ENCODE measurements at regions not wholly inside any gene's neighbourhood (a gene's known extent, or its start where the extent isn't known, plus 50 kb on each side); places are given as distances from the start of the nearest gene placed in this dataset.

- DNase-seq, result no peak
Observed at GRCh38 chr11:95341221-95341620, 110.2 kb upstream of the SESN3 start.

- no peak for DNase-seq
Observed at GRCh38 chr11:95339086-95339901, 108.3 kb upstream of the SESN3 start.

GRCh38 chr11:95338430-95338991, 107.5 kb upstream of the SESN3 start:
- peak; percentile 94 for DNase-seq

- no peak for DNase-seq
Observed at GRCh38 chr11:95337972-95338429, 107.0 kb upstream of the SESN3 start.

GRCh38 chr11:95337175-95337957, 106.4 kb upstream of the SESN3 start:
- peak; percentile 92 for DNase-seq

GRCh38 chr11:95335989-95336388, 105.0 kb upstream of the SESN3 start:
- DNase-seq, result no peak

- no peak for DNase-seq
Observed at GRCh38 chr11:95331161-95331560, 100.2 kb upstream of the SESN3 start.

GRCh38 chr11:95330302-95330701, 99.3 kb upstream of the SESN3 start:
- DNase-seq, result peak; percentile 41

GRCh38 chr11:95327273-95327948, 96.4 kb upstream of the SESN3 start:
- DNase-seq, result no peak

- no peak for DNase-seq
Observed at GRCh38 chr11:95325777-95326258, 94.8 kb upstream of the SESN3 start.

- DNase-seq, result no peak
Observed at GRCh38 chr11:95324826-95325225, 93.8 kb upstream of the SESN3 start.

- no peak for DNase-seq
Observed at GRCh38 chr11:95322539-95322938, 91.5 kb upstream of the SESN3 start.

GRCh38 chr11:95318498-95318897, 87.5 kb upstream of the SESN3 start:
- no peak for DNase-seq

GRCh38 chr11:95308512-95309035, 77.6 kb upstream of the SESN3 start:
- DNase-seq, result no peak

GRCh38 chr11:95307286-95307685, 76.3 kb upstream of the SESN3 start:
- DNase-seq, result no peak

GRCh38 chr11:95306801-95307200, 75.8 kb upstream of the SESN3 start:
- no peak for DNase-seq

GRCh38 chr11:95306123-95306522, 75.1 kb upstream of the SESN3 start:
- DNase-seq, result no peak

GRCh38 chr11:95305705-95306104, 74.7 kb upstream of the SESN3 start:
- no peak for DNase-seq

- DNase-seq, result no peak
Observed at GRCh38 chr11:95304777-95305176, 73.8 kb upstream of the SESN3 start.

- DNase-seq, result no peak
Observed at GRCh38 chr11:95302211-95302610, 71.2 kb upstream of the SESN3 start.

GRCh38 chr11:95301474-95301873, 70.5 kb upstream of the SESN3 start:
- DNase-seq, result peak; percentile 52

GRCh38 chr11:95299078-95299679, 68.2 kb upstream of the SESN3 start:
- peak; percentile 85 for DNase-seq
